ENCODE measurements at regions not wholly inside any gene's neighbourhood (a gene's known extent, or its start where the extent isn't known, plus 50 kb on each side); places are given as distances from the start of the nearest gene placed in this dataset.

DNA sequence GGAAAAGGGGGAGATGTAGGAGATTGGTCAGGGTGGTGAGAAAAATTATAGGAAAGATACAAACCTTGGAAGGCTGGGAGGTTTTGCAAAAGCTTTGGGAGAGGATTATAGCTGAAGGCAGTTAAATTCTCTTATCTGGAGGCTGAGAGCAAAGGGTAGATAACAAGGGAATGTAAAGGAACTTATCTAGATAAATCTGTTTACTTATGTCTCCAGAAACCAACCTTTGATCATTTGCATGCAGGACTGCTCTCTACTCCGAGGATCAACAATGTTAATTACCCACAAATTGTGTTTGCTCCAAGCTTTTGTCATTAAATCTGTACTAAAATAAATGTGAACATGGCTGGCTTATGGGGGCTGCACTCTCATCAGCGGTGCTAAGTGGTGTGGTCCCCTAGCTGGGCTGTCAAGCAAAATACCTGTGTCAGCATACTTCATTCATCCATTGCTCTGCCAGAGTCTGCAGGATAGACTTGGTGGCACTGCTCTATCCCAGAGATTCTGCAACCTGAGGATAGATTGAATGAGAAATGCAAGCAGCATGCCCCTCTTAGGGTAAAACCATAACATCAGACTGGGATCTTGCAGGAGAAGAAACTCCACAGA, 1599.2 kb upstream of the TENM4 start:
- BruUV-seq (replicated peaks) = no TSS peak
- Histone ChIP-seq H3K9ac (ENCODE audit: insufficient read depth, low read depth, low read length) (no peak overlapping the region), H3K4me2 (ENCODE audit: low read depth, low read length) (peak overlapping the region; percentile 28; the same call in 1 of the 2 replicates), H3K36me3 (replicated peaks in 1 of 2; ENCODE audit: control insufficient read depth in 1 of 2, insufficient read depth in 2 of 2, low read length in 2 of 2) (no peaks in the 10 kb centered on the region), H3K9me3 (ENCODE audit: low read length) (peaks cover 31% of the 10 kb centered on the region), H3K27me3 (ENCODE audit: control insufficient read depth in 1 of 2, insufficient read depth in 2 of 2, low read length in 2 of 2) (no peaks in the 10 kb centered on the region), H2AFZ (ENCODE audit: low read length) (no peak overlapping the region), H3K27ac (ENCODE audit: extremely low read length, insufficient read depth, low read length) (no peak overlapping the region), H3K4me3 (replicated peaks in 1 of 3; ENCODE audit: insufficient read depth in 1 of 3, low read depth in 2 of 3, low read length in 3 of 3) (no peak overlapping the region), H3K79me2 (ENCODE audit: insufficient read depth, low read length) (no peaks in the 10 kb centered on the region), H3K4me1 (ENCODE audit: insufficient read depth, low read length) (peaks cover 20% of the 10 kb centered on the region), H4K20me1 (ENCODE audit: insufficient read depth, low read length) (no peaks in the 10 kb centered on the region)
- intact Hi-C loops (cut with micrococcal nuclease; ENCODE audit: unreplicated experiment) = no loop called here
- peak; percentile 30 for DNase-seq (ENCODE audit: low spot score)
- ATAC-seq = peak; percentile 99
- in situ Hi-C loops (cut with HindIII; ENCODE audit: extremely low pct_ligation_motif_present, low pct_unique_long_range_greater_than_20kb) = no loop called here
- POLR2A ChIA-PET = no interaction called here
- peak; percentile 58 for FAIRE-seq
- 0% methylated on average over 2 of the region's 2 CpGs for WGBS (ENCODE audit: low lambda C conversion rate)
- CTCF ChIA-PET (ENCODE audit: low intra/inter-chr PET ratio, low total read pairs) = no interaction called here
- no peak for TF ChIP-seq RBFOX2 (IDR thresholded peaks at IDR 0.05; ENCODE audit: low read depth, low read length)
- no peak for TF ChIP-seq MED1 (CRISPR knock-in tag; IDR thresholded peaks at IDR 0.05)
- no peak for TF ChIP-seq JDP2 (CRISPR knock-in tag; IDR thresholded peaks at IDR 0.05; ENCODE audit: borderline replicate concordance)
- TF ChIP-seq, protein P1, sequence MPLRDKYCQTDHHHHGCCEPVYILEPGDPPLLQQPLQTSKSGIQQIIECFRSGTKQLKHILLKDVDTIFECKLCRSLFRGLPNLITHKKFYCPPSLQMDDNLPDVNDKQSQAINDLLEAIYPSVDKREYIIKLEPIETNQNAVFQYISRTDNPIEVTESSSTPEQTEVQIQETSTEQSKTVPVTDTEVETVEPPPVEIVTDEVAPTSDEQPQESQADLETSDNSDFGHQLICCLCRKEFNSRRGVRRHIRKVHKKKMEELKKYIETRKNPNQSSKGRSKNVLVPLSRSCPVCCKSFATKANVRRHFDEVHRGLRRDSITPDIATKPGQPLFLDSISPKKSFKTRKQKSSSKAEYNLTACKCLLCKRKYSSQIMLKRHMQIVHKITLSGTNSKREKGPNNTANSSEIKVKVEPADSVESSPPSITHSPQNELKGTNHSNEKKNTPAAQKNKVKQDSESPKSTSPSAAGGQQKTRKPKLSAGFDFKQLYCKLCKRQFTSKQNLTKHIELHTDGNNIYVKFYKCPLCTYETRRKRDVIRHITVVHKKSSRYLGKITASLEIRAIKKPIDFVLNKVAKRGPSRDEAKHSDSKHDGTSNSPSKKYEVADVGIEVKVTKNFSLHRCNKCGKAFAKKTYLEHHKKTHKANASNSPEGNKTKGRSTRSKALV (CRISPR knock-in tag; IDR thresholded peaks at IDR 0.05) = no peak
- 0 out of 2 replicates have a peak, but pooled peaks have one; percentile 27 for TF ChIP-seq GFI1 (CRISPR knock-in tag; IDR thresholded peaks at IDR 0.05; ENCODE audit: borderline replicate concordance)
- TF ChIP-seq NRL (CRISPR knock-in tag; IDR thresholded peaks at IDR 0.05; ENCODE audit: borderline replicate concordance) = no peak
- TF ChIP-seq, protein P2, sequence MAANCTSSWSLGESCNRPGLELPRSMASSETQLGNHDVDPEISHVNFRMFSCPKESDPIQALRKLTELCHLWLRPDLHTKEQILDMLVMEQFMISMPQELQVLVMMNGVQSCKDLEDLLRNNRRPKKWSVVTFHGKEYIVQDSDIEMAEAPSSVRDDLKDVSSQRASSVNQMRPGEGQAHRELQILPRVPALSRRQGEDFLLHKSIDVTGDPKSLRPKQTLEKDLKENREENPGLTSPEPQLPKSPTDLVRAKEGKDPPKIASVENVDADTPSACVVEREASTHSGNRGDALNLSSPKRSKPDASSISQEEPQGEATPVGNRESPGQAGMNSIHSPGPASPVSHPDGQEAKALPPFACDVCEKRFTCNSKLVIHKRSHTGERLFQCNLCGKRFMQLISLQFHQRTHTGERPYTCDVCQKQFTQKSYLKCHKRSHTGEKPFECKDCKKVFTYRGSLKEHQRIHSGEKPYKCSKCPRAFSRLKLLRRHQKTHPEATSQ (CRISPR knock-in tag; IDR thresholded peaks at IDR 0.05; ENCODE audit: borderline replicate concordance) = no peak
- TF ChIP-seq HDAC2 (CRISPR knock-in tag; IDR thresholded peaks at IDR 0.05) = no peak
- TF ChIP-seq YY1 (IDR thresholded peaks at IDR 0.05; ENCODE audit: insufficient read depth, insufficient replicate concordance, low read depth, low read length) = no peak
- TF ChIP-seq ZNF598 (CRISPR knock-in tag; IDR thresholded peaks at IDR 0.05; ENCODE audit: borderline replicate concordance) = no peak
- no peak for TF ChIP-seq ZMAT3 (CRISPR knock-in tag; conservative IDR thresholded peaks at IDR 0.05)
- TF ChIP-seq YEATS2 (CRISPR knock-in tag; IDR thresholded peaks at IDR 0.05; ENCODE audit: borderline replicate concordance) = no peak
- TF ChIP-seq ZFP36 (IDR thresholded peaks at IDR 0.05; ENCODE audit: borderline replicate concordance, low read depth, low read length, partially characterized antibody) = no peak
- TF ChIP-seq, protein P3, sequence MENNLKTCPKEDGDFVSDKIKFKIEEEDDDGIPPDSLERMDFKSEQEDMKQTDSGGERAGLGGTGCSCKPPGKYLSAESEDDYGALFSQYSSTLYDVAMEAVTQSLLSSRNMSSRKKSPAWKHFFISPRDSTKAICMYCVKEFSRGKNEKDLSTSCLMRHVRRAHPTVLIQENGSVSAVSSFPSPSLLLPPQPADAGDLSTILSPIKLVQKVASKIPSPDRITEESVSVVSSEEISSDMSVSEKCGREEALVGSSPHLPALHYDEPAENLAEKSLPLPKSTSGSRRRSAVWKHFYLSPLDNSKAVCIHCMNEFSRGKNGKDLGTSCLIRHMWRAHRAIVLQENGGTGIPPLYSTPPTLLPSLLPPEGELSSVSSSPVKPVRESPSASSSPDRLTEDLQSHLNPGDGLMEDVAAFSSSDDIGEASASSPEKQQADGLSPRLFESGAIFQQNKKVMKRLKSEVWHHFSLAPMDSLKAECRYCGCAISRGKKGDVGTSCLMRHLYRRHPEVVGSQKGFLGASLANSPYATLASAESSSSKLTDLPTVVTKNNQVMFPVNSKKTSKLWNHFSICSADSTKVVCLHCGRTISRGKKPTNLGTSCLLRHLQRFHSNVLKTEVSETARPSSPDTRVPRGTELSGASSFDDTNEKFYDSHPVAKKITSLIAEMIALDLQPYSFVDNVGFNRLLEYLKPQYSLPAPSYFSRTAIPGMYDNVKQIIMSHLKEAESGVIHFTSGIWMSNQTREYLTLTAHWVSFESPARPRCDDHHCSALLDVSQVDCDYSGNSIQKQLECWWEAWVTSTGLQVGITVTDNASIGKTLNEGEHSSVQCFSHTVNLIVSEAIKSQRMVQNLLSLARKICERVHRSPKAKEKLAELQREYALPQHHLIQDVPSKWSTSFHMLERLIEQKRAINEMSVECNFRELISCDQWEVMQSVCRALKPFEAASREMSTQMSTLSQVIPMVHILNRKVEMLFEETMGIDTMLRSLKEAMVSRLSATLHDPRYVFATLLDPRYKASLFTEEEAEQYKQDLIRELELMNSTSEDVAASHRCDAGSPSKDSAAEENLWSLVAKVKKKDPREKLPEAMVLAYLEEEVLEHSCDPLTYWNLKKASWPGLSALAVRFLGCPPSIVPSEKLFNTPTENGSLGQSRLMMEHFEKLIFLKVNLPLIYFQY (CRISPR knock-in tag; IDR thresholded peaks at IDR 0.05; ENCODE audit: borderline replicate concordance) = no peak
- no peak for TF ChIP-seq SOX5 (CRISPR knock-in tag; IDR thresholded peaks at IDR 0.05; ENCODE audit: borderline replicate concordance)
- no peak for TF ChIP-seq ZNF343 (CRISPR knock-in tag; IDR thresholded peaks at IDR 0.05)
- TF ChIP-seq ZNF607 (CRISPR knock-in tag; IDR thresholded peaks at IDR 0.05; ENCODE audit: borderline replicate concordance) = no peak
- TF ChIP-seq MXD4 (CRISPR knock-in tag; IDR thresholded peaks at IDR 0.05) = no peak
- TF ChIP-seq IKZF1 (IDR thresholded peaks at IDR 0.05) = no peak
